GM23338 (cell line): ENCODE measurements at regions not wholly inside any gene's neighbourhood (a gene's known extent, or its start where the extent isn't known, plus 50 kb on each side); places are given as distances from the start of the nearest gene placed in this dataset.

ENCODE experiments used
- ATAC-seq: fragments of 200-7000 bp; cut with Tn5 transposase; 3 replicates; pipeline ENCODE4 v1.9.1; 2020
- DNase-seq: peaks from one replicate; pipeline ENCODE4 v3.0.0-alpha.2; 2015; ENCODE audit warnings: low spot score
- H2AFZ ChIP-seq: fragments of 200-600 bp; sonication (generic); 2 replicates; pipeline ENCODE4 v1.8.0; 2016; ENCODE audit warnings: antibody characterized with exemption, mild to moderate bottlenecking, moderate library complexity
- H3F3A ChIP-seq: fragments of 200-600 bp; sonication (generic); replicated peaks from 2 replicates; pipeline ENCODE4 v1.8.0; 2017; ENCODE audit warnings: antibody characterized with exemption, mixed run types, low read depth
- H3K27ac ChIP-seq: fragments of 200-600 bp; sonication (generic); 2 replicates; pipeline ENCODE4 v1.6.1; 2016; ENCODE audit warnings: low read depth
- H3K27me3 ChIP-seq: fragments of 200-600 bp; sonication (generic); 2 replicates; pipeline ENCODE4 v1.8.0; 2016; ENCODE audit warnings: mild to moderate bottlenecking, mixed run types, moderate library complexity; ENCODE audit not compliant: insufficient read depth
- H3K36me3 ChIP-seq: fragments of 200-600 bp; sonication (generic); 2 replicates; pipeline ENCODE4 v1.8.0; 2016; ENCODE audit warnings: mild to moderate bottlenecking; ENCODE audit not compliant: insufficient read depth
- H3K4me1 ChIP-seq: fragments of 200-600 bp; sonication (generic); 2 replicates; pipeline ENCODE4 v1.8.0; 2016; ENCODE audit warnings: mild to moderate bottlenecking, moderate library complexity; ENCODE audit not compliant: insufficient read depth
- H3K4me2 ChIP-seq: fragments of 200-600 bp; sonication (generic); 2 replicates; pipeline ENCODE4 v1.7.1; 2017; ENCODE audit warnings: mixed run types
- H3K4me3 ChIP-seq: fragments of 200-600 bp; sonication (generic); 2 replicates; pipeline ENCODE4 v1.6.1; 2016; ENCODE audit warnings: mixed run types
- H3K79me2 ChIP-seq: fragments of 200-600 bp; sonication (generic); replicated peaks from 2 replicates; pipeline ENCODE4 v1.8.0; 2017; ENCODE audit warnings: mild to moderate bottlenecking; ENCODE audit not compliant: insufficient read depth
- H3K9me2 ChIP-seq: fragments of 200-600 bp; sonication (generic); 2 replicates; pipeline ENCODE4 v1.8.0; 2017; ENCODE audit not compliant: insufficient read depth
- H4K20me1 ChIP-seq: fragments of 200-600 bp; sonication (generic); replicated peaks from 2 replicates; pipeline ENCODE4 v1.8.0; 2017; ENCODE audit warnings: mild to moderate bottlenecking; ENCODE audit not compliant: insufficient read depth
- H3K27ac Mint-ChIP-seq: 2 replicates; pipeline ENCODE4 v1.8.0; 2020; ENCODE audit warnings: inconsistent platforms, mild to moderate bottlenecking, moderate library complexity, mixed read lengths
- H3K27me3 Mint-ChIP-seq: 3 replicates; pipeline ENCODE4 v1.8.0; 2022; ENCODE audit warnings: low read depth, mild to moderate bottlenecking, moderate library complexity, mixed read lengths, inconsistent platforms; ENCODE audit not compliant: insufficient read depth, poor library complexity
- H3K36me3 Mint-ChIP-seq: 3 replicates; pipeline ENCODE4 v1.8.0; 2021; ENCODE audit warnings: low read depth, mild to moderate bottlenecking, inconsistent platforms, moderate library complexity, mixed read lengths
- H3K4me1 Mint-ChIP-seq: 3 replicates; pipeline ENCODE4 v1.8.0; 2020; ENCODE audit warnings: mild to moderate bottlenecking, inconsistent platforms, mixed read lengths
- H3K4me3 Mint-ChIP-seq: 3 replicates; pipeline ENCODE4 v1.8.0; 2021; ENCODE audit warnings: moderate library complexity, mild to moderate bottlenecking, inconsistent platforms, mixed read lengths
- H3K9me3 Mint-ChIP-seq: 3 replicates; pipeline ENCODE4 v1.8.0; 2020; ENCODE audit warnings: moderate library complexity, mild to moderate bottlenecking, inconsistent platforms, mixed read lengths
- CREB1 ChIP-seq: fragments of 250-450 bp; sonication (Bioruptor Pico); IDR thresholded peaks from 2 replicates; pipeline ENCODE4 v1.5.0; 2020; ENCODE audit warnings: low read depth, mild to moderate bottlenecking, moderate library complexity
- EZH2 ChIP-seq: fragments of 200-600 bp; sonication (generic); IDR thresholded peaks from one replicate; pipeline ENCODE4 v1.8.0; 2017; ENCODE audit warnings: antibody characterized with exemption, mild to moderate bottlenecking, low read depth; ENCODE audit not compliant: unreplicated experiment
- EZH2phosphoT487 ChIP-seq: fragments of 200-600 bp; sonication (generic); IDR thresholded peaks from one replicate; pipeline ENCODE4 v1.8.1; 2018; ENCODE audit warnings: antibody characterized with exemption; ENCODE audit not compliant: unreplicated experiment
- JUNB ChIP-seq: IDR thresholded peaks from one replicate; pipeline ENCODE4 v1.6.1; 2016; ENCODE audit warnings: antibody characterized with exemption; ENCODE audit not compliant: unreplicated experiment
- NANOG ChIP-seq: IDR thresholded peaks from 2 replicates; pipeline ENCODE4 v1.6.1; 2016; ENCODE audit warnings: antibody characterized with exemption, borderline replicate concordance
- POLR2AphosphoS5 ChIP-seq: IDR thresholded peaks from 2 replicates; pipeline ENCODE4 v1.6.1; 2016; ENCODE audit warnings: antibody characterized with exemption, low read depth
- STAT1 ChIP-seq: IDR thresholded peaks from one replicate; pipeline ENCODE4 v1.6.1; 2016; ENCODE audit warnings: antibody characterized with exemption; ENCODE audit not compliant: unreplicated experiment
- ZNF114 ChIP-seq: fragments of 250-450 bp; sonication (Bioruptor Pico); IDR thresholded peaks from 2 replicates; pipeline ENCODE4 v1.5.0; 2020; ENCODE audit warnings: mild to moderate bottlenecking, moderate library complexity
- ZNF331 ChIP-seq: fragments of 250-450 bp; sonication (Bioruptor Pico); IDR thresholded peaks from 2 replicates; pipeline ENCODE4 v1.5.0; 2020; ENCODE audit warnings: low read depth, mild to moderate bottlenecking, moderate library complexity
- TF ChIP-seq, protein P1 (sequence below): fragments of 250-450 bp; sonication (Bioruptor Pico); IDR thresholded peaks from 2 replicates; pipeline ENCODE4 v1.5.0; 2020; ENCODE audit warnings: mild to moderate bottlenecking, moderate library complexity
- TF ChIP-seq, protein P2 (sequence below): IDR thresholded peaks from 2 replicates; pipeline ENCODE4 v1.6.1; 2016; ENCODE audit warnings: antibody characterized with exemption
- TF ChIP-seq, protein P3 (sequence below), 2 experiments: fragments of 200-600 bp in 1 of 2; sonication (generic) in 1 of 2; conservative IDR thresholded peaks; 2 replicates each; pipeline versions ENCODE4 v1.5.1 to v1.6.1; 2016 to 2017; ENCODE audit warnings: antibody characterized with exemption in 2 of 2, low read depth in 2 of 2, mild to moderate bottlenecking in 2 of 2, moderate library complexity in 1 of 2
- TF ChIP-seq, protein P4 (sequence below): IDR thresholded peaks from one replicate; pipeline ENCODE4 v1.6.1; 2018; ENCODE audit warnings: antibody characterized with exemption; ENCODE audit not compliant: unreplicated experiment

DNA sequence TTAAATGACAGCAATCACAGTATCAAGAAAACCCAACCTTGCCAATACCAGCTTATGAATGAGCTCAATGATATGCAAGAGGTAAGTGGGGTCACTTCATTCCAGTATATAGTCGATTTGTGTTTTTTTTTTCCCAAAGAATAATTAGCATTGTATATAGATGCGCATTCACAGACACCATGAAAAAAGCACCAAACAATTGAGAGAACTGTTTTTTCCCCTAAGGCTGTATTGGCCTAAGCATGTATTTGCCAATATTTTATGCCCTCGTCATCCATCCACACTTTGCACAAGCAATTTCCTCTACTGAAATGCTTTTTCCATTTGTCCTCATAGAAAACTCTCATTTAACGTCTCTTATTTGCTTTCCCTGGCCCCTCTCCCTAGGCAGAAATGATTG, 213.7 kb downstream of the SAMD5 start:
- peaks cover 16% of the 10 kb centered on the region; the same call in 2 of the 3 replicates for H3K9me3 Mint-ChIP-seq
- H3K27ac Mint-ChIP-seq, result no peak overlapping the region
- TF ChIP-seq, protein P1, sequence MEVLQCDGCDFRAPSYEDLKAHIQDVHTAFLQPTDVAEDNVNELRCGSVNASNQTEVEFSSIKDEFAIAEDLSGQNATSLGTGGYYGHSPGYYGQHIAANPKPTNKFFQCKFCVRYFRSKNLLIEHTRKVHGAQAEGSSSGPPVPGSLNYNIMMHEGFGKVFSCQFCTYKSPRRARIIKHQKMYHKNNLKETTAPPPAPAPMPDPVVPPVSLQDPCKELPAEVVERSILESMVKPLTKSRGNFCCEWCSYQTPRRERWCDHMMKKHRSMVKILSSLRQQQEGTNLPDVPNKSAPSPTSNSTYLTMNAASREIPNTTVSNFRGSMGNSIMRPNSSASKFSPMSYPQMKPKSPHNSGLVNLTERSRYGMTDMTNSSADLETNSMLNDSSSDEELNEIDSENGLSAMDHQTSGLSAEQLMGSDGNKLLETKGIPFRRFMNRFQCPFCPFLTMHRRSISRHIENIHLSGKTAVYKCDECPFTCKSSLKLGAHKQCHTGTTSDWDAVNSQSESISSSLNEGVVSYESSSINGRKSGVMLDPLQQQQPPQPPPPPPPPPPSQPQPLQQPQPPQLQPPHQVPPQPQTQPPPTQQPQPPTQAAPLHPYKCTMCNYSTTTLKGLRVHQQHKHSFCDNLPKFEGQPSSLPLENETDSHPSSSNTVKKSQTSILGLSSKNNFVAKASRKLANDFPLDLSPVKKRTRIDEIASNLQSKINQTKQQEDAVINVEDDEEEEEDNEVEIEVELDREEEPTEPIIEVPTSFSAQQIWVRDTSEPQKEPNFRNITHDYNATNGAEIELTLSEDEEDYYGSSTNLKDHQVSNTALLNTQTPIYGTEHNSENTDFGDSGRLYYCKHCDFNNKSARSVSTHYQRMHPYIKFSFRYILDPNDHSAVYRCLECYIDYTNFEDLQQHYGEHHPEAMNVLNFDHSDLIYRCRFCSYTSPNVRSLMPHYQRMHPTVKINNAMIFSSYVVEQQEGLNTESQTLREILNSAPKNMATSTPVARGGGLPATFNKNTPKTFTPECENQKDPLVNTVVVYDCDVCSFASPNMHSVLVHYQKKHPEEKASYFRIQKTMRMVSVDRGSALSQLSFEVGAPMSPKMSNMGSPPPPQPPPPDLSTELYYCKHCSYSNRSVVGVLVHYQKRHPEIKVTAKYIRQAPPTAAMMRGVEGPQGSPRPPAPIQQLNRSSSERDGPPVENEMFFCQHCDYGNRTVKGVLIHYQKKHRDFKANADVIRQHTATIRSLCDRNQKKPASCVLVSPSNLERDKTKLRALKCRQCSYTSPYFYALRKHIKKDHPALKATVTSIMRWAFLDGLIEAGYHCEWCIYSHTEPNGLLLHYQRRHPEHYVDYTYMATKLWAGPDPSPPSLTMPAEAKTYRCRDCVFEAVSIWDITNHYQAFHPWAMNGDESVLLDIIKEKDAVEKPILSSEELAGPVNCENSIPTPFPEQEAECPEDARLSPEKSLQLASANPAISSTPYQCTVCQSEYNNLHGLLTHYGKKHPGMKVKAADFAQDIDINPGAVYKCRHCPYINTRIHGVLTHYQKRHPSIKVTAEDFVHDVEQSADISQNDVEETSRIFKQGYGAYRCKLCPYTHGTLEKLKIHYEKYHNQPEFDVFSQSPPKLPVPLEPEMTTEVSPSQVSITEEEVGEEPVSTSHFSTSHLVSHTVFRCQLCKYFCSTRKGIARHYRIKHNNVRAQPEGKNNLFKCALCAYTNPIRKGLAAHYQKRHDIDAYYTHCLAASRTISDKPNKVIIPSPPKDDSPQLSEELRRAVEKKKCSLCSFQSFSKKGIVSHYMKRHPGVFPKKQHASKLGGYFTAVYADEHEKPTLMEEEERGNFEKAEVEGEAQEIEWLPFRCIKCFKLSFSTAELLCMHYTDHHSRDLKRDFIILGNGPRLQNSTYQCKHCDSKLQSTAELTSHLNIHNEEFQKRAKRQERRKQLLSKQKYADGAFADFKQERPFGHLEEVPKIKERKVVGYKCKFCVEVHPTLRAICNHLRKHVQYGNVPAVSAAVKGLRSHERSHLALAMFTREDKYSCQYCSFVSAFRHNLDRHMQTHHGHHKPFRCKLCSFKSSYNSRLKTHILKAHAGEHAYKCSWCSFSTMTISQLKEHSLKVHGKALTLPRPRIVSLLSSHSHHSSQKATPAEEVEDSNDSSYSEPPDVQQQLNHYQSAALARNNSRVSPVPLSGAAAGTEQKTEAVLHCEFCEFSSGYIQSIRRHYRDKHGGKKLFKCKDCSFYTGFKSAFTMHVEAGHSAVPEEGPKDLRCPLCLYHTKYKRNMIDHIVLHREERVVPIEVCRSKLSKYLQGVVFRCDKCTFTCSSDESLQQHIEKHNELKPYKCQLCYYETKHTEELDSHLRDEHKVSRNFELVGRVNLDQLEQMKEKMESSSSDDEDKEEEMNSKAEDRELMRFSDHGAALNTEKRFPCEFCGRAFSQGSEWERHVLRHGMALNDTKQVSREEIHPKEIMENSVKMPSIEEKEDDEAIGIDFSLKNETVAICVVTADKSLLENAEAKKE (CRISPR knock-in tag), result no peak
- no peak for TF ChIP-seq ZNF114 (CRISPR knock-in tag)
- no peak for TF ChIP-seq NANOG
- TF ChIP-seq ZNF331, result no peak
- TF ChIP-seq, protein P2, sequence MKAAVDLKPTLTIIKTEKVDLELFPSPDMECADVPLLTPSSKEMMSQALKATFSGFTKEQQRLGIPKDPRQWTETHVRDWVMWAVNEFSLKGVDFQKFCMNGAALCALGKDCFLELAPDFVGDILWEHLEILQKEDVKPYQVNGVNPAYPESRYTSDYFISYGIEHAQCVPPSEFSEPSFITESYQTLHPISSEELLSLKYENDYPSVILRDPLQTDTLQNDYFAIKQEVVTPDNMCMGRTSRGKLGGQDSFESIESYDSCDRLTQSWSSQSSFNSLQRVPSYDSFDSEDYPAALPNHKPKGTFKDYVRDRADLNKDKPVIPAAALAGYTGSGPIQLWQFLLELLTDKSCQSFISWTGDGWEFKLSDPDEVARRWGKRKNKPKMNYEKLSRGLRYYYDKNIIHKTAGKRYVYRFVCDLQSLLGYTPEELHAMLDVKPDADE, result no peak
- no peak for TF ChIP-seq CREB1 (CRISPR knock-in tag)
- no peak for TF ChIP-seq EZH2phosphoT487
- TF ChIP-seq STAT1, result no peak
- TF ChIP-seq, protein P3, sequence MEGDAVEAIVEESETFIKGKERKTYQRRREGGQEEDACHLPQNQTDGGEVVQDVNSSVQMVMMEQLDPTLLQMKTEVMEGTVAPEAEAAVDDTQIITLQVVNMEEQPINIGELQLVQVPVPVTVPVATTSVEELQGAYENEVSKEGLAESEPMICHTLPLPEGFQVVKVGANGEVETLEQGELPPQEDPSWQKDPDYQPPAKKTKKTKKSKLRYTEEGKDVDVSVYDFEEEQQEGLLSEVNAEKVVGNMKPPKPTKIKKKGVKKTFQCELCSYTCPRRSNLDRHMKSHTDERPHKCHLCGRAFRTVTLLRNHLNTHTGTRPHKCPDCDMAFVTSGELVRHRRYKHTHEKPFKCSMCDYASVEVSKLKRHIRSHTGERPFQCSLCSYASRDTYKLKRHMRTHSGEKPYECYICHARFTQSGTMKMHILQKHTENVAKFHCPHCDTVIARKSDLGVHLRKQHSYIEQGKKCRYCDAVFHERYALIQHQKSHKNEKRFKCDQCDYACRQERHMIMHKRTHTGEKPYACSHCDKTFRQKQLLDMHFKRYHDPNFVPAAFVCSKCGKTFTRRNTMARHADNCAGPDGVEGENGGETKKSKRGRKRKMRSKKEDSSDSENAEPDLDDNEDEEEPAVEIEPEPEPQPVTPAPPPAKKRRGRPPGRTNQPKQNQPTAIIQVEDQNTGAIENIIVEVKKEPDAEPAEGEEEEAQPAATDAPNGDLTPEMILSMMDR (conservative IDR thresholded peaks at IDR 0.05; ENCODE audit: low read depth in 2 of 2), result no peak
- TF ChIP-seq POLR2AphosphoS5, result no peak
- no peak for TF ChIP-seq JUNB
- TF ChIP-seq EZH2, result no peak
- TF ChIP-seq, protein P4, sequence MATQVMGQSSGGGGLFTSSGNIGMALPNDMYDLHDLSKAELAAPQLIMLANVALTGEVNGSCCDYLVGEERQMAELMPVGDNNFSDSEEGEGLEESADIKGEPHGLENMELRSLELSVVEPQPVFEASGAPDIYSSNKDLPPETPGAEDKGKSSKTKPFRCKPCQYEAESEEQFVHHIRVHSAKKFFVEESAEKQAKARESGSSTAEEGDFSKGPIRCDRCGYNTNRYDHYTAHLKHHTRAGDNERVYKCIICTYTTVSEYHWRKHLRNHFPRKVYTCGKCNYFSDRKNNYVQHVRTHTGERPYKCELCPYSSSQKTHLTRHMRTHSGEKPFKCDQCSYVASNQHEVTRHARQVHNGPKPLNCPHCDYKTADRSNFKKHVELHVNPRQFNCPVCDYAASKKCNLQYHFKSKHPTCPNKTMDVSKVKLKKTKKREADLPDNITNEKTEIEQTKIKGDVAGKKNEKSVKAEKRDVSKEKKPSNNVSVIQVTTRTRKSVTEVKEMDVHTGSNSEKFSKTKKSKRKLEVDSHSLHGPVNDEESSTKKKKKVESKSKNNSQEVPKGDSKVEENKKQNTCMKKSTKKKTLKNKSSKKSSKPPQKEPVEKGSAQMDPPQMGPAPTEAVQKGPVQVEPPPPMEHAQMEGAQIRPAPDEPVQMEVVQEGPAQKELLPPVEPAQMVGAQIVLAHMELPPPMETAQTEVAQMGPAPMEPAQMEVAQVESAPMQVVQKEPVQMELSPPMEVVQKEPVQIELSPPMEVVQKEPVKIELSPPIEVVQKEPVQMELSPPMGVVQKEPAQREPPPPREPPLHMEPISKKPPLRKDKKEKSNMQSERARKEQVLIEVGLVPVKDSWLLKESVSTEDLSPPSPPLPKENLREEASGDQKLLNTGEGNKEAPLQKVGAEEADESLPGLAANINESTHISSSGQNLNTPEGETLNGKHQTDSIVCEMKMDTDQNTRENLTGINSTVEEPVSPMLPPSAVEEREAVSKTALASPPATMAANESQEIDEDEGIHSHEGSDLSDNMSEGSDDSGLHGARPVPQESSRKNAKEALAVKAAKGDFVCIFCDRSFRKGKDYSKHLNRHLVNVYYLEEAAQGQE, result no peak

More for the DNA sequence above, 213.7 kb downstream of the SAMD5 start:
- no peaks in the 10 kb centered on the region for H3K9me2 ChIP-seq
- peaks cover 26% of the 10 kb centered on the region for H3K4me1 ChIP-seq
- ATAC-seq (no peak), DNase-seq (no peak)
- no peaks in the 10 kb centered on the region for H3F3A ChIP-seq
- H3K27me3 ChIP-seq, result no peaks in the 10 kb centered on the region
- Mint-ChIP-seq H3K36me3 (peaks cover 13% of the 10 kb centered on the region; the same call in 2 of the 3 replicates), H3K4me3 (no peak overlapping the region), H3K4me1 (peaks cover 20% of the 10 kb centered on the region), H3K27me3 (no peaks in the 10 kb centered on the region)
- no peak overlapping the region for H3K4me3 ChIP-seq
- no peaks in the 10 kb centered on the region for H3K36me3 ChIP-seq
- no peak overlapping the region for H3K27ac ChIP-seq
- H2AFZ ChIP-seq, result no peak overlapping the region
- no peaks in the 10 kb centered on the region for H3K79me2 ChIP-seq
- H4K20me1 ChIP-seq, result no peaks in the 10 kb centered on the region
- no peak overlapping the region for H3K4me2 ChIP-seq
